ENCODE measurements at regions not wholly inside any gene's neighbourhood (a gene's known extent, or its start where the extent isn't known, plus 50 kb on each side); places are given as distances from the start of the nearest gene placed in this dataset.
"Not testable (repeated sequence)": the region's sequence is repeated elsewhere in the genome, so short reads cannot be mapped to it uniquely, and the experiment has no call there.

DNA sequence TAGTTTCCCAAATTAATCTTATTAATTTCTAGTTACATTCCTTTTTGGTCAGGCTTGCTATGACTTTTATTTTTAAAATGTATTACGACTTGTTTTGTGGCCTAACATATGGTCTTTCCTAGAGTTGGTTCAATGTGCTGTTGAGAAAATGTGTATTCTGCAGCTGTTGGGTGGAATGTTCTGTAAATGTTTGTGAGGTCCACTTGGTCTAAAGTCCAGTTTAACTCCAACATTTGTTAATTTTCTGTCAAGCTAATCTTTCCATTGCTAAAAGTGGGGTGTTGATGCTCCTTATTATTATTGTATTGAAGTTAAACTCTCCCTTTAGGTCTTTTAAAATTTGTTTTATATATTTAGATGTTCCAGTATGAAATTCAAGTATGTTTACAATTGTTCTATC lies 1010.8 kb upstream of the EDIL3 start:
- no peaks in the 10 kb centered on the region for H3K27me3 Mint-ChIP-seq (ENCODE audit: low read depth)
- H3K36me3 Mint-ChIP-seq (ENCODE audit: low read depth), result no peaks in the 10 kb centered on the region
- TF ChIP-seq, protein P1, sequence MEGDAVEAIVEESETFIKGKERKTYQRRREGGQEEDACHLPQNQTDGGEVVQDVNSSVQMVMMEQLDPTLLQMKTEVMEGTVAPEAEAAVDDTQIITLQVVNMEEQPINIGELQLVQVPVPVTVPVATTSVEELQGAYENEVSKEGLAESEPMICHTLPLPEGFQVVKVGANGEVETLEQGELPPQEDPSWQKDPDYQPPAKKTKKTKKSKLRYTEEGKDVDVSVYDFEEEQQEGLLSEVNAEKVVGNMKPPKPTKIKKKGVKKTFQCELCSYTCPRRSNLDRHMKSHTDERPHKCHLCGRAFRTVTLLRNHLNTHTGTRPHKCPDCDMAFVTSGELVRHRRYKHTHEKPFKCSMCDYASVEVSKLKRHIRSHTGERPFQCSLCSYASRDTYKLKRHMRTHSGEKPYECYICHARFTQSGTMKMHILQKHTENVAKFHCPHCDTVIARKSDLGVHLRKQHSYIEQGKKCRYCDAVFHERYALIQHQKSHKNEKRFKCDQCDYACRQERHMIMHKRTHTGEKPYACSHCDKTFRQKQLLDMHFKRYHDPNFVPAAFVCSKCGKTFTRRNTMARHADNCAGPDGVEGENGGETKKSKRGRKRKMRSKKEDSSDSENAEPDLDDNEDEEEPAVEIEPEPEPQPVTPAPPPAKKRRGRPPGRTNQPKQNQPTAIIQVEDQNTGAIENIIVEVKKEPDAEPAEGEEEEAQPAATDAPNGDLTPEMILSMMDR (IDR thresholded peaks at IDR 0.05; ENCODE audit: unreplicated experiment in 3 of 3), result no peak
- no peak overlapping the region for H3K27ac Mint-ChIP-seq
- H3K4me3 Mint-ChIP-seq, result no peak overlapping the region
- H3K9me3 Mint-ChIP-seq, result no peaks in the 10 kb centered on the region
- no peaks in the 10 kb centered on the region for H3K4me1 Mint-ChIP-seq

DNA sequence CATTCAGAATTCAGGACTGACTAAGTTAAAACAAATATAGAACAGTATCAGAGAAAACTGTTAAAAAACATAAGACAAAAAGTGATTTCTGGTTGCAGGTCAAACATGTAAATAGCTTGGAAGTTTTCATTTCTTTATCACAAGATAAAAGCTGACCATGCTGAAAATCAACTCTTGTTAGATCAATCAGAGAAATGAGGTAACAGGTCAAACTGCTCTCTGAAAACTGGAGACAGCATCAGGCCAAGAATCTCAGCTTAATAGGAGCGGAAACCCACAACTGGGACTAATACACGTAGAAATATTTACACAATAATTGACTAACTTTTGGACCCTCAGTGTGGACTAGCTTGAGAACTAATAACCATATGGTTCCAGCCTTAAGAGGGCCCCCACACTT lies 1012.8 kb upstream of the EDIL3 start:
- TF ChIP-seq, protein P1 (IDR thresholded peaks at IDR 0.05; ENCODE audit: unreplicated experiment in 3 of 3), result no peak
- H3K36me3 Mint-ChIP-seq (ENCODE audit: low read depth), result no peaks in the 10 kb centered on the region
- no peak overlapping the region for H3K27ac Mint-ChIP-seq
- H3K9me3 Mint-ChIP-seq, result no peaks in the 10 kb centered on the region
- no peaks in the 10 kb centered on the region for H3K4me1 Mint-ChIP-seq
- H3K4me3 Mint-ChIP-seq, result no peak overlapping the region
- no peaks in the 10 kb centered on the region for H3K27me3 Mint-ChIP-seq (ENCODE audit: low read depth)

DNA sequence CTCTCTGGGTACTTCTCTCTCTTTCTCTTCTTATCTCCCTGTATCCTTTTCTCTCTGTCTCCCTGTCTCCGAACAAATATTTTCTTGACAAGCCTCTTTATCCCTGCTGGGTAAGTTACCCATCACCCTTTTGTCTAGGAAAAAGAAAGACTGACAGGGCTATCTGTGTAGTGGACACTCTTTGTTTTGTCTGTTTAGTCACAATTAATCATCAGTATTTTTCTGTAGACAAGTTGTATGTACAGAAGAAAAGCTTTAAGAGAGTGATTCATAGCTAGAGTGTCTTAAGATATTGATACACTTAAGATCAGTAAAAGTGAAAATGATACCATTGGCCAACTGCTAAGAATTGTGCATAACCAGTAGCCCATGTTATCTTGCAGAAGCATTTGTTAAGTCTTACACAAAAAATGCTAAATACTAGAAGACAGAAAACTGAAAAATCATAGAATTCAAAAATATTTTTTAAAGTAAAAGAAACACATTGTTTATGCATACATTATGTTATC lies 1043.8 kb upstream of the EDIL3 start:
- H3K4me3 Mint-ChIP-seq, result no peak overlapping the region
- no peaks in the 10 kb centered on the region for H3K36me3 Mint-ChIP-seq (ENCODE audit: low read depth)
- peaks cover 13% of the 10 kb centered on the region for H3K9me3 Mint-ChIP-seq

DNA sequence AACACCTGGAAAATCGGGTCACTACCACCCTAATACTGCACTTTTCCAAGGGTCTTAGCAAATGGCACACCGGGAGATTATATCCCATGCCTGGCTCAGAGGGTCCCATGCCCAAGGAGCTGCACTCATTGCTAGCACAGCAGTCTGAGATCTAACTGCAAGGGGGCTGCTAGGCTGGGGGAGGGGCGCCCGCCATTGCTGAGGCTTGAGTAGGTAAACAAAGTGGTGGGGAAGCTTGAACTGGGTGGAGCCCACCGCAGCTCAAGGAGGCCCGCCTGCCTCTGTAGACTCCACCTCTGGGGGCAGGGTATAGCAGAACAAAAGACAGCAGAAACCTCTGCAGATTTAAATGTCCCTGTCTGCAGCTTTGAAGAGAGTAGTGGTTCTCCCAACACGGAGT lies 1047.0 kb upstream of the EDIL3 start:
- H3K9me3 Mint-ChIP-seq, result peaks cover 21% of the 10 kb centered on the region
- H3K27me3 Mint-ChIP-seq (ENCODE audit: low read depth); H3K4me3 Mint-ChIP-seq; H3K36me3 Mint-ChIP-seq (ENCODE audit: low read depth); H3K27ac Mint-ChIP-seq; H3K4me1 Mint-ChIP-seq: not testable (repeated sequence)

More for the DNA sequence above, 1043.8 kb upstream of the EDIL3 start:
- Mint-ChIP-seq H3K27me3 (ENCODE audit: low read depth) (no peaks in the 10 kb centered on the region), H3K27ac (no peak overlapping the region), H3K4me1 (no peaks in the 10 kb centered on the region)
- TF ChIP-seq, protein P1 (IDR thresholded peaks at IDR 0.05; ENCODE audit: unreplicated experiment in 3 of 3), result no peak

DNA sequence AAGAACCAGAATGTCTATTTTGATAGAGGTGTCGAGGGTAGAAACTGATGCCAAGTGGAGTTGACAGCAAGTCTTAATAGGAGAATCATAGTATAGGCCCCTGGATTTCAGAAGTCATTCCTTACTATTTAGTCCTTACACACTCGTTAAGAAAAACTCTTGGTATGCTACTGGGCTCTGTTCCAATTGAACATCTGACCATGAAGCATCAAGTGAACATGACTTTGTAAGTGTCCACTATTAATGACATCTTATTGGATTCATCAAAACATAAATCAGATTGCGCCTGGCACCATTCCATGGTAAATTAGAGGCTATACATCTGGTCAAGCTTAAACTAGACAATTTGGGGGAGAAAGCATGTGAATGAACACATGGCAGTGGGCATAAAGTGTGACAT lies 1056.5 kb upstream of the EDIL3 start:
- H3K36me3 Mint-ChIP-seq (ENCODE audit: low read depth), result no peaks in the 10 kb centered on the region
- H3K27me3 Mint-ChIP-seq (ENCODE audit: low read depth), result no peaks in the 10 kb centered on the region
- no peak overlapping the region for H3K27ac Mint-ChIP-seq
- no peak overlapping the region for H3K4me3 Mint-ChIP-seq
- H3K4me1 Mint-ChIP-seq, result peaks cover 3% of the 10 kb centered on the region
- TF ChIP-seq, protein P1 (IDR thresholded peaks at IDR 0.05; ENCODE audit: unreplicated experiment in 3 of 3), result no peak
- peaks cover 4% of the 10 kb centered on the region for H3K9me3 Mint-ChIP-seq

DNA sequence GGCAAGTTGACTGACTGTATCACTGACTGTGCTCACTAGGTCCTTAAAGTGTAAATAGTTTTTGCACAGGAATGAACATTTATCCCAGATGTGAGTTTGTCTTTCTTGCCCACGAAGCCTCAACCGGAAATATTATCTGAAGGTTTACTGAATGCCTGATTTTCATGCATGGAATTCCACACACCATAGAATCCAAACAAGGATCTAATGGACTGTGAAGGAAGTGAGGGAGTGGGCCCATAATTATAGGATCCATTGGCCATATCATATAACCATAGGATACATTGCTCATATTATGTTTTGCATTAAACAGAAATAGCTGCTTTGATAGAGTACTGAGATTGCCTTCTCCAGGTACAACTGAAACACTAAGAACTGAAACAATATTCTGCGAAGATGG lies 1057.2 kb upstream of the EDIL3 start:
- Mint-ChIP-seq H3K9me3 (peaks cover 4% of the 10 kb centered on the region), H3K27ac (no peak overlapping the region), H3K4me1 (peaks cover 3% of the 10 kb centered on the region), H3K27me3 (ENCODE audit: low read depth) (no peaks in the 10 kb centered on the region), H3K36me3 (ENCODE audit: low read depth) (no peaks in the 10 kb centered on the region), H3K4me3 (no peak overlapping the region)
- TF ChIP-seq, protein P1 (IDR thresholded peaks at IDR 0.05; ENCODE audit: unreplicated experiment in 3 of 3), result no peak
